Testis (tissue), 2 donors: ENCODE measurements at regions not wholly inside any gene's neighbourhood (a gene's known extent, or its start where the extent isn't known, plus 50 kb on each side); places are given as distances from the start of the nearest gene placed in this dataset.

Experiments
- DNase-seq: peaks from one replicate; pipeline ENCODE4 v3.0.0-alpha.2; 2019
- H3K27ac ChIP-seq, 2 donors: fragments of 200-600 bp; sonication (generic); one replicate each; pipeline ENCODE4 v1.5.1; 2019
- H3K27me3 ChIP-seq: fragments of 200-600 bp; sonication (generic); one replicate; pipeline ENCODE4 v1.5.1; 2019
- H3K36me3 ChIP-seq: fragments of 200-600 bp; sonication (generic); one replicate; pipeline ENCODE4 v1.5.1; 2017; ENCODE audit warnings: low read depth; ENCODE audit errors: missing control alignments
- H3K4me1 ChIP-seq: fragments of 200-600 bp; sonication (generic); one replicate; pipeline ENCODE4 v1.5.1; 2019
- H3K4me3 ChIP-seq, 2 donors: fragments of 200-600 bp; sonication (generic); one replicate each; pipeline ENCODE4 v1.5.1; 2017 to 2019
- H3K9me3 ChIP-seq: fragments of 200-600 bp; sonication (generic); one replicate; pipeline ENCODE4 v1.5.1; 2017
- POLR2A ChIP-seq: fragments of 450-650 bp; IDR thresholded peaks from one replicate; pipeline ENCODE4 v1.6.1; 2017; ENCODE audit warnings: antibody characterized with exemption, mild to moderate bottlenecking, moderate library complexity
- WGBS, 2 donors: methylation state at CpG; one replicate each; pipeline ENCODE4 v1.1.5; 2018; 5-methylcytosine and 5-hydroxymethylcytosine counted together
- intact Hi-C: fragments of 100-400 bp; cut with DNase I; formaldehyde crosslinking; loops from one replicate; pipeline ENCODE4 v1.15.1; 2023; ENCODE audit warnings: low total_unique reads
- TF ChIP-seq, protein P1 (sequence below), 3 experiments: fragments of 450-650 bp in 2 of 3; fragments of 200-600 bp in 1 of 3; sonication (generic) in 1 of 3; IDR thresholded peaks; one replicate each; pipeline ENCODE4 v1.5.1; 2016 to 2019; ENCODE audit warnings: antibody characterized with exemption in 3 of 3, mild to moderate bottlenecking in 2 of 3, moderate library complexity in 1 of 3

GRCh38 chr6:74048387-74048786, 352.4 kb downstream of the CD109 start:
- intact Hi-C loops: no loop called here
- H3K27ac ChIP-seq: no peak overlapping the region
- no peak for DNase-seq
- H3K4me1 ChIP-seq: no peaks in the 10 kb centered on the region
- TF ChIP-seq, protein P1, sequence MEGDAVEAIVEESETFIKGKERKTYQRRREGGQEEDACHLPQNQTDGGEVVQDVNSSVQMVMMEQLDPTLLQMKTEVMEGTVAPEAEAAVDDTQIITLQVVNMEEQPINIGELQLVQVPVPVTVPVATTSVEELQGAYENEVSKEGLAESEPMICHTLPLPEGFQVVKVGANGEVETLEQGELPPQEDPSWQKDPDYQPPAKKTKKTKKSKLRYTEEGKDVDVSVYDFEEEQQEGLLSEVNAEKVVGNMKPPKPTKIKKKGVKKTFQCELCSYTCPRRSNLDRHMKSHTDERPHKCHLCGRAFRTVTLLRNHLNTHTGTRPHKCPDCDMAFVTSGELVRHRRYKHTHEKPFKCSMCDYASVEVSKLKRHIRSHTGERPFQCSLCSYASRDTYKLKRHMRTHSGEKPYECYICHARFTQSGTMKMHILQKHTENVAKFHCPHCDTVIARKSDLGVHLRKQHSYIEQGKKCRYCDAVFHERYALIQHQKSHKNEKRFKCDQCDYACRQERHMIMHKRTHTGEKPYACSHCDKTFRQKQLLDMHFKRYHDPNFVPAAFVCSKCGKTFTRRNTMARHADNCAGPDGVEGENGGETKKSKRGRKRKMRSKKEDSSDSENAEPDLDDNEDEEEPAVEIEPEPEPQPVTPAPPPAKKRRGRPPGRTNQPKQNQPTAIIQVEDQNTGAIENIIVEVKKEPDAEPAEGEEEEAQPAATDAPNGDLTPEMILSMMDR (IDR thresholded peaks at IDR 0.05): no peak
- 52 to 70% methylated on average over 2 of the region's 2 CpGs for WGBS, 2 donors
- no peaks in the 10 kb centered on the region for H3K9me3 ChIP-seq
- no peaks in the 10 kb centered on the region for H3K36me3 ChIP-seq
- no peaks in the 10 kb centered on the region for H3K27me3 ChIP-seq
- H3K4me3 ChIP-seq: no peak overlapping the region

DNA sequence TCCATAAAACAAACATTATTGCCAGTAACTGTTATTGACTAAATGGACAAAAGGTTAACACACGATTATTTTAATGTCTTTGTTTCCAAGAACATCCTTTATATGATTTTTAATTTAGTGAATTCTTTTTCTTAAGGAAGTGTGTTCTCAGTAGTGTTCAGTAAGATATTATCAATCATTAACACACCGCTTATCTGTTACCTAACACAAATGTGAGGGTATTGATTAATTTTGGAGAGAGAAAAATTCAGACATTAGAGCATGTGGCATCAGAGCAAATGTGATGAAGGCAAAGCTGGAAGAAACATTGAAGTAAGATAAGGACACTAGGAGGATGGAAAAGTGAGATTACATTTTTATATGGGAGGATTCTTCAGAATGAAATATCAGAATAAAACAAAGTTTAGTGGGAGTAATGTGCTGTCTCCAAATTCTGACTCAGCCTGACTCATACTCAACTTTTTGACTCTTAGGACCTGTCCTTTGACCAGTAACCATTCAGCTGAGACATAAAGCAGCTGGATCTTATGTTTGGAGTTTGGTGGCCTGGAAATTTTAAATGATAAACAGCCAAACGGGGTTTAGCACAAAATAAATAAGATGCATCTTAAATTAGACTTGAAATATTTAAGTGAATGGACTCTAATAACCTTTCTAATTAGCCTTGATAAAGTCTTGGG, 348.6 kb downstream of the CD109 start:
- no peaks in the 10 kb centered on the region for H3K27me3 ChIP-seq
- no peaks in the 10 kb centered on the region for H3K4me1 ChIP-seq
- no peaks in the 10 kb centered on the region for H3K9me3 ChIP-seq
- intact Hi-C loops: no loop called here
- TF ChIP-seq, protein P1 (IDR thresholded peaks at IDR 0.05): no peak
- TF ChIP-seq POLR2A: no peak
- no peaks in the 10 kb centered on the region for H3K36me3 ChIP-seq
- no peak for DNase-seq
- no peak overlapping the region for H3K4me3 ChIP-seq
- 60 to 69% methylated on average over 3 of the region's 3 CpGs for WGBS, 2 donors
- H3K27ac ChIP-seq: no peak overlapping the region

- TF ChIP-seq POLR2A: no peak
- TF ChIP-seq, protein P1 (IDR thresholded peaks at IDR 0.05): no peak
- Histone ChIP-seq H3K36me3 (no peaks in the 10 kb centered on the region), H3K4me3 (no peak overlapping the region), H3K27me3 (no peaks in the 10 kb centered on the region), H3K27ac (no peak overlapping the region), H3K4me1 (no peaks in the 10 kb centered on the region), H3K9me3 (no peaks in the 10 kb centered on the region)
- 65 to 71% methylated on average over 2 to 3 of the region's 3 CpGs for WGBS, 2 donors
- DNase-seq: no peak
- intact Hi-C loops: no loop called here
Measured at GRCh38 chr6:74041420-74041819, 345.4 kb downstream of the CD109 start.

- H3K4me1 ChIP-seq: no peaks in the 10 kb centered on the region
- no peaks in the 10 kb centered on the region for H3K9me3 ChIP-seq
- H3K36me3 ChIP-seq: no peaks in the 10 kb centered on the region
- intact Hi-C loops: no loop called here
- no peak for TF ChIP-seq POLR2A
- TF ChIP-seq, protein P1 (IDR thresholded peaks at IDR 0.05): no peak
- DNase-seq: no peak
- no peak overlapping the region for H3K4me3 ChIP-seq
- H3K27ac ChIP-seq: no peak overlapping the region
- no peaks in the 10 kb centered on the region for H3K27me3 ChIP-seq
- 58 to 83% methylated on average over 5 of the region's 5 CpGs for whole genome bisulfite sequencing, 2 donors
Measured at GRCh38 chr6:74018825-74019224, 322.8 kb downstream of the CD109 start.

- intact Hi-C loops: no loop called here
- Histone ChIP-seq H3K9me3 (no peaks in the 10 kb centered on the region), H3K4me3 (no peak overlapping the region), H3K27ac (no peak overlapping the region), H3K4me1 (no peaks in the 10 kb centered on the region), H3K36me3 (no peaks in the 10 kb centered on the region), H3K27me3 (no peaks in the 10 kb centered on the region)
- 60 to 71% methylated on average over 1 of the region's 1 CpG for WGBS, 2 donors
- TF ChIP-seq, protein P1 (IDR thresholded peaks at IDR 0.05): no peak
- no peak for TF ChIP-seq POLR2A
- no peak for DNase-seq
Measured at GRCh38 chr6:74015427-74015826, 319.4 kb downstream of the CD109 start.
